Fibroblast of peridontal ligament (primary cell): ENCODE measurements at regions not wholly inside any gene's neighbourhood (a gene's known extent, or its start where the extent isn't known, plus 50 kb on each side); places are given as distances from the start of the nearest gene placed in this dataset.
"Not testable (repeated sequence)": the region's sequence is repeated elsewhere in the genome, so short reads cannot be mapped to it uniquely, and the experiment has no call there.

Experiments used
- DNase-seq: peaks from one replicate; pipeline ENCODE4 v3.0.0-alpha.2; 2010; ENCODE audit errors: extremely low read depth

DNA sequence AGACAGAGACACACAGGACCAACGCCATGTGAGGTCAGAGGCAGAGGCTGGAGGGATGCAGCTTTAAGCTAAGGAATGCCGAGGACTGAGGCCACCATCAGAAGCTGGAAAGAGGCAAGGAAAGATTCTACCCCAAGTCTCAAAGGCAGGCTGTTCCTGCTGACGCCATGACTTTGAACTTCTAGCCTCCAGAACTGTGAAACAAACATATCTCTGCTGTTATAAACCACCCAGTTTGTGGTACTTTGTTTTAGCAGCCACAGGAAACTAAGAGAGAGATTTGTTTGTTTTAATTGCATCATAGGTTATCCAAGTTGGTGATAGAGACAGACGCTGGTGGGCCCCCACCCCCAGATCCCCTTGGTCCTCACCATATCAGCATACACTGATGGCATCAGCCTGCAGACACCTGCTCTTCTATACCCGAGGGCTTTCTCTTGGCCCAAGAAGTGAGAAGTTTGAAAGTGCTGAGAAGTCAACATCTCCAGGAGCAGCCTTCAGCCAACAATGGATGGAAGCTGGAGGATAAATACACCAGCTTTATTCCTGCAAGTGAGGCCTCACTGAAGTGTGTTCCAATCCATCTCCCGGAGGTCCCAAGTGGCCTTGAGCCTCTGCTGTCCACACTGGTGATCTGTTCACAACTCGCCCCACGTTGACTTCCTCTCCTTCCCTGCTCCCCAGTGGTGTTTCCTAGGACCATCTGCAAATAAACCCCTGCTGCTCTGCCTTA is 154.7 kb downstream of the BTBD3 start:
- no peak for DNase-seq

DNA sequence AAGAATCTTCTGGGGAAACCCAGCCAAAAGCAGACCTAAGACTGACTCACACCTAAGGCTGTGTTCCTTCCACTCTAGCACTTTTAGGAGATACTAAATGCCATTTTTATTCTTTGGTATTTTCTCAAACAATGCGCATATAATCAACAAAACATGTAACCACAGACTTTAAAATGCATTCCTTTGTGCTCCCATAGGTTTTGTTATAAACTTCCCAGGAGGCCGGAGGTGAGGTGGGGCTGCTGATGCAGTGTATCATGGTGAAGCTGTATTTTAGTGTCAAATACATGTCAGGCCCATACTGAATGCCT is 155.2 kb downstream of the BTBD3 start:
- no peak for DNase-seq

- DNase-seq = no peak
Measured at GRCh38 chr20:12074111-12074655, 156.5 kb downstream of the BTBD3 start.

DNA sequence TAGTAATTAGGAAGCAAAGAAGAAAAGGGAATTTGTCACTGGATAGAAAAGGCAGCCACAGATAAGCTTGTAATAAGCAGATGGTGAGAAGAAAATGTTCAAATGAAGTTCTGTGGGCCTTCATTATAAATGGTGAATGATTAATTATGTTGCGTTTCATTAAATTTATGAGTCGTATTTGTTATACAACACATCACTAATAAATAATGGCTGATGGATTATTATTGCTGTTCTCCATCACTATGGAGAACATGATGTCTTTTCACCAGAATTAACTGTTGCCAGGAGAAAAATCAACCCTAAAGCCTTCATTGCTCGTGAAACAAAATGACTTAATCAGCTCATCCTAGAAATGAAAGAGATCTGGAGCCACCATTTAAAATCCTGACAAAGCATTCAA is 158.5 kb downstream of the BTBD3 start:
- DNase-seq = no peak

GRCh38 chr20:12077875-12078274 is 160.2 kb downstream of the BTBD3 start:
- DNase-seq = no peak

DNA sequence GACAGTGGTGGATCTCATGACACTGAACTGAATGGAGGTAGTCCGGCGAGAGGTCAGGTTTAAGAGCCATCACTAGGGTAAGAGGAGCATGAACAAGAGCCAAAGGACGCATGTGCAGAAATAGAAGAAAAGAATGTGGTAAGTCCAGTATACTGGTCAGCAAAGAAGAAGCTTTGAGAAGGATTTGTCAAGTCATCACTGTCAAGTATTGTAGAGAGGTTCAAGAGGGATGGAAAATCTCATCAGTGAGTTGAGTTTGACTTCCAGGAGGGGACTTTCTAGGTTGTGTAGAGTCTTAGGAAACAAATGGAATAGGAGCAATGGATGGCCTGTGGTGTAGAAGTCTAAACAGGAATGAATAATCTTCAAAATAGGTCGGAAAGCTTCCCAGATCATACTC is 161.8 kb downstream of the BTBD3 start:
- DNase-seq = no peak

GRCh38 chr20:12083269-12083668 is 165.6 kb downstream of the BTBD3 start:
- no peak for DNase-seq

DNA sequence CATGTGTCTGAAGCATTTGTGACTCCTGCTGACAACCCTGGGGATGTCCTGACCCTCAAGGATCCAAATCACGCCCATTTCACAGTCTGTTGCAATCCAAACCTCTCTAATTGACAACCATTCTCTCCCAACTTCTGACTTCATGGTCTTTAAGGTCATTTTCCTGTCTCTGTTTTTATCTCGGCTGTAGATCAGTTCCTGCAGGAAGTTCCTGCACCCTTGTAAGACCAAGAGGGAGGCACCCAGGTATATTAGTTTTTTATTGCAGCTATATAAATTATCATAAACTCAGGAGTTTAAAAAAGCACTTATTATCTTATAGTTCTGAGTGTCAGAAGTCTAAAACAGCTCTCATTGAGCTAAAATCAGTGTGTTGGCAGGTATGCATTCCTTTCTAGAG is 166.8 kb downstream of the BTBD3 start:
- no peak for DNase-seq

DNA sequence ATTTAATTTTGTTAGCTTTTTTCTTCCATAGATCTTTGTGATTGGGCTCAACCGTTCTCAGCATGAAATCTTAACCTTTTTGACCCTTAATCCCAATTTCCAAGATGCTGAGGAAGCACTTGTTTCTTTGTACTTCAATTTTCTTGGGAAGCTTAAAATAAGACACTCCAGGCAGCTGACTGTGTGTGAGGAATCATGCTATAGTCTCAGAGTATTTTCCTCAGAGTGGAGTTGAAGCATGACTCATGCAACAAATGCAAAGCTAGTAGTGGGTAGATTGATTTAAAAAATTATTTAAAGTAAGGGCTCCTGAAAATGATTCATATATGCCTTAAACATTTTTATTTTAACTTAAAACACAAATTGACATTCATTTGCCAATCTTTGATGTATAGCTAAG is 168.7 kb downstream of the BTBD3 start:
- DNase-seq = peak; percentile 18

- DNase-seq = no peak
Measured at GRCh38 chr20:12090920-12091319, 173.2 kb downstream of the BTBD3 start.

- no peak for DNase-seq
Measured at GRCh38 chr20:12093057-12093796, 175.5 kb downstream of the BTBD3 start.

DNA sequence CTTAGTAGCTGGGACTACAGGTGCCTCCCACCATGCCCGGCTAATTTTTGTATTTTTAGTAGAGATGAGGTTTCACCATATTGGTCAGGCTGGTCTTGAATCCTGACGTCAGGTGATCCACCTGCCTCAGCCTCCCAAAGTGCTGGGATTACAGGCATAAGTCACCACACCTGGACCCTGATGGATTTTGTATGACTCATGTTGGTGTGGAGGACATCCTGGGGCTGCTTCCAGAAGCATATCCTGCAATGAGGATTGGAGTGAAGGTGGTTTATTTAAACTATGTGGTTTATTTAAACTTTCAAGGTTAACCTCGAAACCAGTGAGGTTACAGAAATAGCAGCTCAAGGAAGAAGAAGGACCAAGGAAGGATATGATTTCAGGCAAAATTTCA is 176.1 kb downstream of the BTBD3 start:
- not testable (repeated sequence) for DNase-seq

GRCh38 chr20:12095180-12095920 is 177.7 kb downstream of the BTBD3 start:
- DNase-seq = no peak

DNA sequence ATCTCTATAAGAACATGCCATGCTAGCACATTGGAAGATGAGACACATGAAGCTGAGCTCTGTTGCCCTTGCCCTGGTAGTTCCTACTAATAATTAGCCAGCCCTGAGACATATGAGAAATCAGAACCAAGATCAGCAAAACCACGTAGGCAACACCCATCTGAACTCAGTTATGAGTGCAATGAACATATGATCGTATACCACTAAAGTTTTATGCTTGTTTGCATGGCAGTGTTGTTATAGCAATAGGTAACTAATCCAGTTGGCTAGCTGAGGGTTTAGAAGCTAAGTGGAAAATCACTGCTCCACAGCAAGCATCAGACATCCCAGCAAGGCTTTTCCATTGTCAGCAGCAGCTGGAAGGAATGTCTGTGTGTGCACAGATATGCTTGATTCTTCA is 180.7 kb downstream of the BTBD3 start:
- DNase-seq = no peak

DNA sequence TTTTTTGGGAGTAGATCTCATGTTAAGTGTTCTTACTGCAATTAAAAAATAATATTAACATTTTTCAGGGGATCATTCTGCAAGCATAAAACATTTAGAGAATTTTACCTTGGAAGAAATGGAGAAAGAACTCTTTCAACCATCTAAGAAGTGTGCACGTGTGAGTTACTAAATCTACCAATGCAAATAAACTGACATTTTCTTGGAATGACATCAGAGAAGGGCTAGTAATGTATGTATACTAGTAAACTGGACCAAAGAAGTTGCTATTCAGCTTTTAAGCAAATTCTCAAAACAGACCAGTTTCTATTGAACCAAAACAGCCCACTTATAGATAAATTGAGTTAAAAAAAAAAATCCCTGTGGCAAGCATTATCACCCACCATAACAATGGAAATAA is 191.2 kb downstream of the BTBD3 start:
- DNase-seq = no peak

- DNase-seq = no peak
Measured at GRCh38 chr20:12110274-12110673, 192.6 kb downstream of the BTBD3 start.

DNA sequence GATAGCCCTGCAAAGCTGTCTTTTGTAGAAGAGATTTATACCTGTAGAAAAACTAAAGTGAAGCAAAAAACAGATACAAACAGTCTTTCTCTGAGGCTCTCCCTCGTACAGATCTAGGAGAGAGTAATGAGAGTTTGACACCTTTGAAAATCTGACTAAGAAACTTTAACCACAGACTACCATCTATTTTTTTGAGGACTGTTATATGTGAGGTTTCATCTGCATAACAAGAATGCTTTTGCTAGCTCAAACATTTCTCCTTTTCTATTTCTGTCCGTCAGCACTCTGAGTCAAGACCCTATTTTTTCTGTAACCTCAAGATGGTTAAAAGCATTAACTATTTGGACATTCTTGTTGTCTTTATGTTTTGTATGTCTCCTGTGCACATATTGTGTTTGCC is 193.0 kb downstream of the BTBD3 start:
- DNase-seq = peak; percentile 29

- DNase-seq = no peak
Measured at GRCh38 chr20:12111431-12112088, 193.9 kb downstream of the BTBD3 start.

DNA sequence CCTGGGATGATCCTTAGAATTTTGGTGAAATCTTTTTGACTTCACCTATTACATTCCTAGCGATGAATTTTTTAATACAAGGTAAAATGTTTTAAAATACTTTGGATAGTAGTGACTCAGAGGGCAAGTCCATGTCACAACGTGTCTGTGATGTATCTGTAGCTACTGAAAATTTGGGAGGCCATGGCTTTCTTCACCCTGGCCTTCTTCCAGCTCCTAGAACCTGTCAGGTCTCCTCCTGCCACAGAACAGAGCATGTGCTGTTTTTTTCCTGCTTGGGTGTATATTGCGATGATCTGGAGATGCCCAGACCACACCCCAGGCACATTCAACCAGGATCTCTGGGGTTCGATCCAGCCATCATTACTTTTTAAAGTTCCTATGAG is 194.4 kb downstream of the BTBD3 start:
- no peak for DNase-seq

DNA sequence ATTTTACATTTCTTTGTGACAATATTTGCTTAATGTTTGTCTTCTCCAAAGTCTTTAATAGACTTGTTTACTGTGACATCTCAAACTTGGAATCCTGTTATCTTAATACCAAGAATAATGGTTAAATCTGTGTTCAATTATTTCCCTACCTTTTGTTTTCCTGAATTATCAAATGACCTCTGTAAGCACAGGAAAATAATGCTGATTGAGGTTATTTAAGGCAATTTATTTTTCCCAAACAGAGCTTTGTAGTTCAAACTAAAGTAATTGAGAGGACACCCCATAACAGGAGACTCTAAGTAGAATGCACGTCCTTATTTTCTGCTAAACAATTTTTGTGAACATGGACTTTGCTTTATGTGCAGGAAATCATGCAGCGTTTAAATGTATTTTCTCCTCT is 195.0 kb downstream of the BTBD3 start:
- DNase-seq = no peak

GRCh38 chr20:12113075-12113467 is 195.4 kb downstream of the BTBD3 start:
- DNase-seq = no peak
